ENCODE measurements at regions not wholly inside any gene's neighbourhood (a gene's known extent, or its start where the extent isn't known, plus 50 kb on each side); places are given as distances from the start of the nearest gene placed in this dataset.

DNA sequence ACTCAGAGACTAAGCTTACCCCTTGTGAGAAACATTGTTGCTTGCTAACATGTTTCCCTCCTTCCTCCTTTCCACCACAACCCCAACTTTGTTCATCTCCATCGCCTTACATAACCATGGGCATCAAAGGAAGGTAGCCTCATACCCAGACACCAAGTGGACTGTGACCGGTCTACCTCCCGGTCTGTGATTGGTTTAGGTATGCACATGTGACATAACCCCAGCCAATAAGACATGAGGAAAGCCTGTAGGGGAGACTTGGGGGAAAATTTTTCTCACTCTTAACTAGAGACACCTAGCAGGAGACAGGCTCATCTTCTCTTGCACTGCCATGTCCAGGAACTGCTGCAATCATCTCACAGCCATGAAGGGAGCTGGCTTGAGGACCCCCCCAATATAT is 120.7 kb downstream of the CDC7 start:
- TF ChIP-seq, protein P1, sequence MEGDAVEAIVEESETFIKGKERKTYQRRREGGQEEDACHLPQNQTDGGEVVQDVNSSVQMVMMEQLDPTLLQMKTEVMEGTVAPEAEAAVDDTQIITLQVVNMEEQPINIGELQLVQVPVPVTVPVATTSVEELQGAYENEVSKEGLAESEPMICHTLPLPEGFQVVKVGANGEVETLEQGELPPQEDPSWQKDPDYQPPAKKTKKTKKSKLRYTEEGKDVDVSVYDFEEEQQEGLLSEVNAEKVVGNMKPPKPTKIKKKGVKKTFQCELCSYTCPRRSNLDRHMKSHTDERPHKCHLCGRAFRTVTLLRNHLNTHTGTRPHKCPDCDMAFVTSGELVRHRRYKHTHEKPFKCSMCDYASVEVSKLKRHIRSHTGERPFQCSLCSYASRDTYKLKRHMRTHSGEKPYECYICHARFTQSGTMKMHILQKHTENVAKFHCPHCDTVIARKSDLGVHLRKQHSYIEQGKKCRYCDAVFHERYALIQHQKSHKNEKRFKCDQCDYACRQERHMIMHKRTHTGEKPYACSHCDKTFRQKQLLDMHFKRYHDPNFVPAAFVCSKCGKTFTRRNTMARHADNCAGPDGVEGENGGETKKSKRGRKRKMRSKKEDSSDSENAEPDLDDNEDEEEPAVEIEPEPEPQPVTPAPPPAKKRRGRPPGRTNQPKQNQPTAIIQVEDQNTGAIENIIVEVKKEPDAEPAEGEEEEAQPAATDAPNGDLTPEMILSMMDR (IDR thresholded peaks at IDR 0.05): no peak
- TF ChIP-seq POLR2A (IDR thresholded peaks at IDR 0.05): no peak

Data from uterus (tissue), 2 donors.